GM18505 (cell line): ENCODE measurements at regions not wholly inside any gene's neighbourhood (a gene's known extent, or its start where the extent isn't known, plus 50 kb on each side); places are given as distances from the start of the nearest gene placed in this dataset.

ENCODE experiments used
- ATAC-seq: cut with Tn5 transposase; IDR thresholded peaks from one replicate; pipeline ENCODE4 v1.9.1; 2021; ENCODE audit not compliant: unreplicated experiment
- POLR2A ChIP-seq: IDR thresholded peaks from 4 replicates; pipeline ENCODE4 v1.6.1; 2011; ENCODE audit warnings: borderline replicate concordance; ENCODE audit not compliant: insufficient read depth, insufficient read length; ENCODE audit errors: extremely low read depth

GRCh38 chr2:22478329-22478728, 906.6 kb upstream of the KLHL29 start:
- TF ChIP-seq POLR2A = no peak
- ATAC-seq = no peak

DNA sequence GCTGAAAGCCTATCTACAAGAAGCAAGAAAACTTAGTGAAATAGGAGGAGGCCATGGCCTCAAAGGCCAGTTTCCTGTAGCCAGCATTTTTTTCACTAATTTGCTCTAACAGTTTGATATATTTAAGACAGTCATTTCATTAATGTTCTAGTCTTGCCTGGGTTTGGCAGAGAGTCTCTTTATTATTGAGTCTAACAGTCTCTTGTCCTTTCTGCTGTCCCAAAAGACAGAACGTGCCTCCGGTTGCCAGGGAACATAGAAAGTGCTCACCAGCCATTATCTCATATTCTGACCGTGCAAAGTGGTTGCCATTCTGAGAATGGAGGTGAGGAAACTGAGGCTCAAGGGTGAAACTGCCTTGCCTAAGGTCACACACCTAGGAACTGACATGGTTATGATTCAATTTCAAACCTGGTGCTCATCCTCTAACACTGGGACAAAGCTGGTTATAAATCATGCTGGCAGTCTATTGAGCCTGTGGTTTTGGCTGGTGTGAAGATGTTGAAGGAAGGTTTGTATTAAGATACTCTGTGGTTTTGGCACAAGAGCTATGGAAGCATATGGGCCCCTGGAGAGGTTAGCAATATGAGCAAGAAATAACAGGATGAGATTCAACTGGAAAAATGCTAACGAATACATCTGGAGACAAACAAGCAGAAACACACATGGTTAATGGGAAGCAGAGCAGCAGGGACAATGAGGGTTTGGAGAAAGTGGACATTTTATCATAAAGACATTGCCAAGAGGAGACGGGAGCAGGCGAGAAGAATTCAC, 903.3 kb upstream of the KLHL29 start:
- no peak for ATAC-seq
- no peak for TF ChIP-seq POLR2A

DNA sequence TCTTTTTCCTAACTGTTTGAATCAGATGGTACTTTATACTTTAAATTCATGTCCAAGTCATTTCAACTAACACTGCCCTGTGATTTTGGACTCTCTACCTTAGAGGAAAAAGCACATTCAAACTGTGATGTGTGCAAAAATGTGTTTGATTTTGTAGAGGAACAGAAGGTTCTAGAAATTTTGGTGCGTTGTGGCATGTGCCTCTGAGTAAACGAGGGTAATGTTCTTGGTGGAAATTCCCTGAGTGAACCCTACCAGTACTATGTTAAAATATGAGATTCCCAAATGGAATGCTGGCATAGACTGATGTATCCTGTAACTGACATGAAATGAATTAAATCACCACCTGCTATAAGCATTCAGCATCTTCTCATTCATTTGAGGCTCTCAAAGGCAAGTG, 901.9 kb upstream of the KLHL29 start:
- no peak for ATAC-seq
- TF ChIP-seq POLR2A = no peak

- TF ChIP-seq POLR2A = no peak
- ATAC-seq = no peak
Observed at GRCh38 chr2:22485486-22485885, 899.5 kb upstream of the KLHL29 start.

DNA sequence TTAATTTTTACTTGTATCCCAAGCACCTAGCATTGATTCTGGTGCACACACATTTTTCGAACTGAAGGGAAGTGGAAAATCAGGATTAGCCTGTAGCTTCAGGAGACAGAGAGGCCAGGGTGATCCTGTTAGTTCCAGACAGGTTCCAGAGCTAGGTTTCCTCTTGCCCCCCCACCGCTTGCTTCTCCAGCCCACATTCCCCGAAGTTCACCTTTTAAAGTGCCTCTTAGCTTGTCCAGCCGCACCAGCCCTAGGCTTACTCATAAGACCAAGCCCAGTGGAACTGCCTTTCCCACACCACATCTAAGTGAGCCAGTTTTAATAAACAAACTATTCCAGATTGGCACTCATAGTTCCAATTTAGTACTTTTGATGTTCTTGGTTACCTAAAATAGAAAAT, 898.6 kb upstream of the KLHL29 start:
- ATAC-seq = no peak
- TF ChIP-seq POLR2A = no peak

DNA sequence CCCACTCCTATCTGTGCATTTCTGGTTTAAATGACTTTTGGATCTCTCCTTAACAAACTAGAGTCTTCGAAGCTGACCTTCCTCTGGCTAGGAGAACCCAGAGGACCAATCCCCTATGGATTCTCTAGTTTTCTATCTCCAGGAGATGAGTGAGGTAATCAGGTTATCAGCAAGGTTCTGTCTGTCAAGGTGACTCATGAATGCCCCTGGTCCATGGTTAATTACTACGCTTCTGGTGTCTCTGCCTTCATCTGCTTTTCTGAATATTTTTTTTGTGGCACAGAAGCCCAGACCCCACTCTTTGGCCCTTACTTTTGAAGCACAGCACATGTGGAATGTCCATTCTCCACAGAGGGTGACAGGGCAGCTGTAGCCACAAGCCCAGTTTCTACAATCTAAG, 897.9 kb upstream of the KLHL29 start:
- ATAC-seq = no peak
- TF ChIP-seq POLR2A = no peak

DNA sequence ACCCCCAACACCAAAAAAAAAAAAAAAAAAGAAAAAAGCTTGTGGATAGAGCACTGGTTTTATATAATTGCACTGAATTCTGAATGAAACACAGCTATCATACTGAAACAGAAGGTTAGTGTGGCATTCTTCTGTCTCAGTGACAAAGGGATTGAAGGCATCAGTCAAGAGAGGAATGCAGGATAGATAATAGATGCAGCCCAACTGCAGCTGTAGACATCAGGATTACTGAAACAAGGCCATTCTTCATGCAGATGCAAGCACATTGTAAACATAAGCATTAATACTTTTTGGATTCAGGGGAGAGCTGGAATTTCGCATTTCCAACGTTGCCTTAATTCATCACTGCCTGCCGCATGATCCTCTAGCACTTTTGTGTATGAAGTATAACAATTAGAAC, 897.4 kb upstream of the KLHL29 start:
- ATAC-seq = no peak
- TF ChIP-seq POLR2A = no peak

GRCh38 chr2:22491442-22491841, 893.5 kb upstream of the KLHL29 start:
- TF ChIP-seq POLR2A = no peak
- no peak for ATAC-seq

GRCh38 chr2:22494156-22494555, 890.8 kb upstream of the KLHL29 start:
- TF ChIP-seq POLR2A = no peak
- ATAC-seq = no peak

- no peak for ATAC-seq
- TF ChIP-seq POLR2A = no peak
Observed at GRCh38 chr2:22497064-22497463, 887.9 kb upstream of the KLHL29 start.

DNA sequence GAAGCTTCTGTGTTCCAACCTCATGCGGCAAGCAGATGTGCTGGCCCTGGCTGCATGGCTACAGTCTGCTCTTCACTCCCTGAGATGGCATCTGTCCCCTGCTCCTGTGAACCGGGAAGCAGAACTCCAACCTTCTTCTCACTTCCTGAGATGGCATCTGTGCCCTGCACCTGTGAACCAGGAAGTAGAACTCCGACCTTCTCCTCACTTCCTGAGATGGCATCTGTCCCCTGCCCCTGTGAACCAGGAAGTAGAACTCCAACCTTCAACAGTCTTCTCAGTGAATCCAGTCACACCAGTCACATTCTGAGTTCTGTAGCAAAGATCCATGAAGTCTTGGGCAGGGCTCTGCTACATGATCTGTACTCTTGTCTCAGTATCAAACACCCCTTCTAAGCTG, 887.2 kb upstream of the KLHL29 start:
- no peak for ATAC-seq
- TF ChIP-seq POLR2A = no peak

DNA sequence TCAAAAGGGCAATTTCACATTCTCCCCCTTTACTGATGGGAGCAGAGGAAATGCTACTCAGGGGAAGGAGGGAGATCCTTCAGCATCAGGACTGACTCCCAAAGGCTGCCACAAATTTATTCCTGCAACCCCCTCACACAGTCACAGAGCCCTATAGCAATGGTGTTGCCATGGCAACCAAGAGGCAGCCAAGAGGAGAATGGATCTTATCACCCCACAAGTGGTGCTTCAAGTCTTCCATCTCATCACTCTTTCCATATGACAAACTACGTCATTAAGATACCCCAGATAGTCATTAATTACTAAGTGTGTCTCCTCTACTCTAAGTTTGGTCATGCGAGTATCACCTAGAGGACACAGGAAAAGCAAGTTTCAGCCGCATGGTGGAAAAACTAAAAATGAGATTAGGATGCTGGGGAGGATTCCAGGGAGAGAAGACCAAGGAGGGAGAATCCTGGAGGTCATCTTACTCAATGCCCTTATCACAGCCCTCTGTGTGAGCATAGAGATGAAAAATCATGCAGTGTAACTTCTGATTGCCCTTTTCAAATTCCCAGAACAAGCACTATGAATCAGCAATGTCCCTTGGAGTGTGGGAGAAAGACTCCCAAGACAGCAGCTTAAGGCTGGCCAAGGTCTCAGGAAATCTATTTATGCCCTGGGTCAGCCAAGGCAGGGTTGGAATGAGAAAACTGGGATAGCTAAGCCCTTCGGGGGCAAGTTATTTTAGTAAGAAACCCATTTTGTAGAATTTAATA, 885.7 kb upstream of the KLHL29 start:
- no peak for TF ChIP-seq POLR2A
- no peak for ATAC-seq

- ATAC-seq = no peak
- no peak for TF ChIP-seq POLR2A
Observed at GRCh38 chr2:22500555-22500935, 884.4 kb upstream of the KLHL29 start.

GRCh38 chr2:22501851-22502250, 883.1 kb upstream of the KLHL29 start:
- TF ChIP-seq POLR2A = no peak
- no peak for ATAC-seq
